NCI-H82 treated with DMSO at 0.1 percent for 48 hours (cell line): ENCODE measurements at regions not wholly inside any gene's neighbourhood (a gene's known extent, or its start where the extent isn't known, plus 50 kb on each side); places are given as distances from the start of the nearest gene placed in this dataset.
"Not testable (repeated sequence)": the region's sequence is repeated elsewhere in the genome, so short reads cannot be mapped to it uniquely, and the experiment has no call there.

ENCODE experiments used
- DNase-seq: peaks from one replicate; lab custom pipeline; 2025; ENCODE audit not compliant: unreplicated experiment; lab: John Stamatoyannopoulos, UW

DNA sequence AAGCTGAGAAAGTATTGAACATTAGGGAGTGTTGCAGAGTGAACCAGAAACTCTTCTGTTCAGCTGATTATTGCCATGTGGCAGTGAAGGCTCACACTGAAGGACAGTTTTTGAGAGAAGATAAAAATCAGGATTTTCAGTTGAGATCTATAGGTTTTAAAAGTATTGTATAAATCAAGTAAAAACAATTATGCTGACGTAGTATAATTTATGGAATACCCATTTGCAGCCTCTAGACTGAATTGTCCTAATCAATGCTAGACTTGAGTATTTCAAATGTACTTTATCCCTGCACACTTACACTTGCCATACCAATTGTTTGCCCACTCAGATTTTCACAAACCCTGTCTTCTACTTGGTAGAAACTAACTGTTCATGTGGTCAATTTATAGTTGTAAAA, 245.8 kb downstream of the FRK start:
- no peak for DNase-seq

DNA sequence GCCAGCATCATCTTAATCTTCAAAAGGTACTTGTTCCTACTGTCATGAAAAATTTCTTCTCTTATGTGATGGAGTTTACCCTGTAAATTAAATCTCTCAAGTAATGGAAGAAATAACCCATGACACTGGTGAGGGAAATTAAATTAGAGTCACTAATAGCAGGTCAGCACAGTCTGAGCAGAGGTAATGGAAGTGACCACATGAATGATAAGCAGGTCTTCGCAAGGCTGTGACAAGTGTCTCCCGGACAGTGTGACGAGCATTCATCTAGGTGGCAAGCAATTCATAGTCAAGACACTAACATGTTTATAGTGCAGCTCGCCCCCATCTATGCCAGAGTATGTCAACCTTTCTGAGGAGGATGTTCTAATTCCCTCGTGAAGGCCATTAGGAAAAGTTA, 249.2 kb downstream of the FRK start:
- no peak for DNase-seq

DNA sequence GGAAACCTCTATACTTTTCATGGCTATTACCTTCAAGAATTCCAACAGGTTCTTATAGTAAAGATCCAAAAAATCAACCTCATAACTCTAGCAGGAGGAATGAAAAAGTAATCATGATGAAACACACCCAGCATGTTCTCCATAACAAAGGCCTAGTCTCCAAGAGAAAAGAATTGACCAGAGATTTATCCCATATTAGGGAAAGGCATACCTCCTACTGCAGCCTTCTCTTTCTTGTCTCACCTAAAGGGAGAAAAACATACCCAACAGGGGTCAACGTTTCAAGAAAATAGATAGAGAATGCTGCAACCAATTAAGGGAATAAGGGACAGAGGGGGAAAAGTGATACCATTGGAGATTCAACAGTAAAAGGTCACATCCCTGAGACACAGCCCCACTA, 262.5 kb downstream of the FRK start:
- no peak for DNase-seq

DNA sequence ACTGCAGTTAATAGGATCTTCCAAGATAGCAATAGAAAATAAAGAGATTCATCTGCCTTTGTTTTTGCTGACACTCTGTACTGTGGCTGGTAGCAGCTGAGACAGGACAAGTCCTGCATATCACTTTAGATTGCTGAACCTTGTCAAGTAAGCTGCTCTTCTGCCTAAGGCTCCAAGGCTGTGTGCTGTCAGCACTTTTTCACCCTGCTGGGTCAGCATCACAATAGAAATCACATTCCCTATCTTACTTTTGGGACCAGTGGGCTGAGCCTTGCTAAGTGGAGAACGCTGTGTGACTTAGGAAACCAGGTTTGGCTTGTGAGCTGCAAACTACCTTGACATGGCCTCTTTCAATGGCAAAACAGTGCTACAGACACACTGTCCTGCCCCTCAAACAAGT, 263.9 kb downstream of the FRK start:
- peak; percentile 30 for DNase-seq

DNA sequence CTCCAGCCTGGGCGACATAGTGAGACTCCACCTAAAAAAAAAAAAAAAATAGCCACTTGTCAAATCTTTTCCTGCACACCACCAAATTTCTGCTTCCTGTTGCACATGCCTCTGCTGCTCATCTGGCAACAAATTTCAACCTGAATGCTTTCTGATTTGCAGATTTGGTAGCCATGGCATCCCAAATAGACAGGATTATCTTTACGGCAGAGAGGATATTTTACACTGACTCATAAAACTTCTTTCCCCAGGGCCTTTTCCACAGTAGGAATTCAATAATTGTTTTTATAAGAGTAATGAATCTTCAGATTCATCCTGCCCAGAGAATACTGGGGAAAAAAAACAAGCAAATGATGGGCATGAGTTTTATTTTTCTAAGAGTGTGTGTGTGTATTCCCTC, 264.6 kb downstream of the FRK start:
- no peak for DNase-seq

DNA sequence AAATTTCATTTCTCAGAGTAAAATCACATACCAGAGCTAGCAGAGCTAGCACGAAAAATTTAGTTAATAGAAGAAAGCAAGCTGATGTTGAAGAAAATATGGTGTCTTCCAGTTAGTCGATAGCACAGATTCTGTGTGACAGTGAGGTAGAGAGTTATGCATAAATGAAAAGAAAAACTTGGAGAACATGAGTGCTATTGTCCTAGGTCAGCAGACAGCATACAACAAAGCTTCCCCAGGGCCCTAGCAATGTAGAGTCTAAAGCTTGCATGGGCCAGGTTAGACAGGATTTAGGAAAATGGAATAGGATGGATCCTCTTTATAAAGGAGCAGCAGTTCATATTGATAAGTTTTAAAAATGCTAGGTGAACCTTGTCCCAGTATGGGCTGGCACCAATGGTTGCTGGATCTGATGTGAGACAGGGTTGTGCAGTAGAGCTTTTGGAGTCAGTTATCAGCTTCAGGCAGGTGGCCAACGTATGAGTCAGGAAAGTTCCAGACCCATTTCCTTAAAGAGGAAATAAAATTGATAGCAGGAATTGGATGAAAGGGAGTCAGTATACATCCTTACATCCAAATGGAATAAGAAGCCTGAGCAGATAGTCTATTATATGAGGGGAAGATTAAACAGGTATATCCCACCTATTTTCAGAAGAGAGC, 277.2 kb downstream of the FRK start:
- no peak for DNase-seq

DNA sequence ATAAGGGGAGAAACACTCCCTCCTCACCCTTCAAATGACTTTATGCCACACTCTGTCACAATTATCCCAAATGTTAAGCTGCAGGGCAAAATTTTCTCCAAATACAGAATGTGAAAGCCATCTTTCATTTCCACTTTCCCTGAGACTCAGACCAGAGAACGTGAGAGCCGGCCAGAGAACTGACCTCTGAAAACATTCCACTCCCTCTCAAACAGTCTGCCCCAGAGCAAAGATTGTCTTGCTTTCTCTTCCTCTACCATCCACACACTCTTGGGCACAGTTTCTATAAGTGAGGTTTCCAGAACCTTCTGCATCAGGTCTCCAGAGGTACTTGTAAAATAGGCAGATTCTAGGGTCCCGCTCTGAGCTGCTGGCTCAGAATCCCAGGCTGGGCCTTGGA, 278.1 kb downstream of the FRK start:
- DNase-seq, result no peak

DNA sequence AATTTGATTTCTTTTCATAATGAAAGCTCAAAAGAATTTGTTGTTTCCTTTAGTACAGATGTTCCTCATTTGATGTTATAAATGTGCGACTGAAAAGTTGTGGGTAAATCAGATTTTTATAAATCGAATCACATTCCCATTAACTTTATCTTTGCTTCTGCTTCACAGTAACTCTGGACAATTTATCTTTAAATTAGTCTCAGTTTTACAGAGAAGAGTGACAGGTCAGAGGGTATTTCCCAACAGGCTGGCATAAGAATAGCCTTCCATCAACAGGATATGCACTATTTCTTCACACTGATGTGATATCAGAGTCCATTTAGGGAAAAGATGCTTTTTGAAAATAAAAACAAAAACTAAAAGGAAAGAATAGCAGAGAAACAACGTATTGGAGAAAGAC, 286.9 kb downstream of the FRK start:
- DNase-seq, result no peak

DNA sequence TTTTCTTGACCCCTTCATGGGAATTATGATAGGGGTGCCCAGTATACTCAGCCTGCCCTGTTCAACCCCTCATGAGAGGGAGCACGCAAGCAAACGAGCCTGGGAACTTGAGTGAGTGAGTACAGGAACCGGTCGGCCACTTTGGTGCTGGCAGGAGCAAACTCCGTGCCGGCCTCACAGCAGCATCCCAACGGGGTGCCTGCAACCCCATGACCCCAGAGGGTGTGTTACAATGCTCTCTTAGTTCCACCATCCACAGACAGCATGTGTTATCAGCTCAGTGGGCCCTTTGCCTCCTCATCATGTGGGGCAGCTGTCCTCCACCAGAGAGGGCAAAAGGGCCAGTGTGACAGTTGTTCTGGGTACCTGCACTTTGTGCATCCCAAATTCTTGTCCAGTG, 289.8 kb downstream of the FRK start:
- no peak for DNase-seq

DNA sequence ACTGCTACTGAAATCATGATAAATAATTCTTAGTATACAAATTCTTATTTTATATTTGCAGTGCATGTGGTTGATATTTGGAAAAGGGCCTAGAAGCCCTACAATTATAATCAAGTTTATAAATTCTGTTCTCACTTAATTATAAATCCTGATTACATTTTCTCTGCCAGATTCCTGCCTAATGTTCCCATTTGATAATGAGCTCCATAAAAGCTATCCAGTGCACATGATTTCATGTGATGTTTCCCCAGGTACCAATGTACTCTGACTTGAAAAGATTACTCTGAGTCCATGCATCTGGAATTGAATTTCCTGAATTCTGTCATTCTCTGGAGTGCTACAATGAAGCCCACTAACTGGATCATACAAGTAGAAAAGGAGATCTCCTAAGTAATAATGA, 292.2 kb downstream of the FRK start:
- no peak for DNase-seq

DNA sequence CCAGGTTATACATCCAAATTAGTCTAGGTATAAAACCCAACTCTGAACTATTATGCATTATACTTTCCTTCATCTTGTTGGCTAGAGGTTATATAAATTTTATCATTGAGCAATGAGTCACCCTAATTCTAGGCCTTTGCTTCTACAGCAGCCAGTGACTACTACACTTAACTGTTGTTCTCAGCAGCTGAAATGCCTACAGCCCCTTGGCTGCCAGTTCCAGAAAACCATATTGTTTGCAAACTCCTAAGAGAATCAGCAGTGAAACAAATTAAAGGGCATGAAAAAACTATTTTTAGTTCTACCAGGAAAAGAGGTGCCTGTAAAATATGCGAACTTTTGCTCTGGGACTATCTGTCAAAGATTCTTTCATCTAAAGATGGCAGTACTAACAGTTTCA, 292.8 kb downstream of the FRK start:
- no peak for DNase-seq

DNA sequence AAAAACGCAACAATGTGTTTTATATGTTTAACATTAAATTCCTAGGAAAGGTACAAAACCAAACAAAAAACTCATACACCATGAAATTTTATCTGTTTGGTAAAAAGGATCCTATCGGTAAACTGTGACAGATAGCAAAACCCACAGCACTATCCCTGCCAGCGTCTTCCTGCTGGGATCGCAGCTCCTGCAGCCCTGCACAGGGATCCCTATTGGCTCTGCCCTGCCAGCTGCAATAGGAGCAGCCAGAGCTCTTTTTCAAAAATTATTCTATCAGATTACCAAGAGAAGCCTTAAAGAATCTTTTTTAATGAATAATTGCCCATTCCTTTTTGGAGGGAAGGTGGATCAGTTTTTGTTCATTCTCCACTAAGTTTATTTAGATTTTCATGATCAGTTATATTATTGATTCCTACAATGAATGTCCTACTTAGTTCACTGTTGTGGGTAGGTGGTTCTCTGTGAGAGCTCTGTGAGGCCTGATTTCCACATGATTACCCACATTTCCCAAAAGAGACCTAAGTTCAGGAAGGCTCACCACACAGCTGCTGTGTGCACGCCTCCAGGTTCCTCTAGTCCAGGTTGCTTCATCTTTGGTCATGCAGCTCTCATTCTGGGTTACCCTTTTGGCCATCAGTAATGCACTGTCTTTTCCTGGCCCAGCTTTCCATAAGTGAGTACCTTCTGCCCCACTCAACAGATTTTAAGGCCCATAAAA, 293.8 kb downstream of the FRK start:
- no peak for DNase-seq

DNA sequence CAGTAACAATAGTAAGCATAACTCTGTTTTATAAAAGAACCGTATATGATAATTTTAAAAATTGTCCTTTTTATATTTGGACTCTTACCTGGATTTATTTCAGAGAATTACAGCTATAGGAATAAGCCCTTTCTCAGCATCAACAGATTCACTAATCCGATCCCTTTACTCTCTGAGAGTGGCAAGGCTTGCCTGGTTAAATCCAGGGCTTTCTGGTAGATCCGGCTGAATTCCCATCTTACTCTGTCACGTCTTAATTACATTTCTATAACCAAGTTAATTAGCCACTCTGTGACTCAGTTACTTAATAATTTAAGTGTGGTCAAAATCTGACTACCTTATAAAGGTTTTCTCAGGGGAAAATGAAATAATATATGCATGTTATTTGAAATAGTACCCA, 294.7 kb downstream of the FRK start:
- peak; percentile 83 for DNase-seq

DNA sequence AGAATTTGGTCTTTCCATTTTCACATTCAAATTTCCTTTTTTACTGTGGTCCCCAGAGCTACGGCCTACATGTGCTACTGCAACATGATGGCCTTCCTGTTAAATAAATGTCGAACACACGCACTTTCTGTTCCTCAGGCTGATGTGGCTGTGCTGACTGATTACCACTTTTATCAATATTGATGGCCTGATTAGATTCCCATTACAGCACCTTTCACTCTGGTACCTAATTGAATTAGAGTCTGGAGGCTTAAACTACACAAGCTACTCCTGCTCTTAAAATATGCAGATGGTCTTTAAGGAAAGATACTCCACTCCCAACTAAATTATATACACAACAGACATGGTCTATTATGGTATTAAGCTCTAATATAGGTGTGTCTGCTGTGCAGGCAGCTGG, 301.6 kb downstream of the FRK start:
- peak; percentile 51 for DNase-seq

DNA sequence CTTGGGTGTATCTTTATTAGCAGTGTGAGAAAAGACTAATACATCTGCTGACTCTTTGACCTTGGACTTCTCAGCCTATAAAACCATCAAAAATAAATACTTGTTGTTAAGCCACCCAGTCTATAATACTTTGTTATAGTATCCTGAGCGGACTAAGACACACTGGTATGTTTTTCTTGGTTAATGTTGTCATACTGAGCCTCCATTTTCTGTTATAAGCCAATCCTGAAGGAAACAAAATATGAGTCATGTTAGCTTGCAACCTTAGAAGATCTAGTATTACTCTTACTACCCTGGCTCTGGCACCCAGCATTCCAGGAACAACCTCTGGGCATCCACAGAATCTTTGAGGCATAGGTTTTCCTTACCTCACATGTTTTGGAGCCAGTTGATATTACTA, 307.2 kb downstream of the FRK start:
- DNase-seq, result no peak

DNA sequence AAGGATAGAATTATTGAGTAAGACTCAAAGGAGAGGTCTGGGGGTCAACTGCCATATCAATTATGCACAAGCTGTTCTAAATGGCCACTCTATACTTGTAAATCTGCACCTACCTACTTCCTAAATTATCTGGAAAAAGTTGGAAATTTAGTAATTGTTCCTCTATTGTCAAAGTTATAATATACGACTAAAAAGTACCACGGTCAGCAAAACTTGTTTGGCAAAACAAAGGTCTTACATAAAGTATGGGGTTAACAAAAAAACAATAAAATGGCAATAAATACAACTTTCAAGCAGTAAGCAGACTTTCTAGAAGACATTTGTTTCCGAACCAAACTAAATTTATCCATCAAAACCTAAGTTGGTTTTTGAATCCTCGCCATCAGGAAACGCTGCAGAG, 309.7 kb downstream of the FRK start:
- no peak for DNase-seq

DNA sequence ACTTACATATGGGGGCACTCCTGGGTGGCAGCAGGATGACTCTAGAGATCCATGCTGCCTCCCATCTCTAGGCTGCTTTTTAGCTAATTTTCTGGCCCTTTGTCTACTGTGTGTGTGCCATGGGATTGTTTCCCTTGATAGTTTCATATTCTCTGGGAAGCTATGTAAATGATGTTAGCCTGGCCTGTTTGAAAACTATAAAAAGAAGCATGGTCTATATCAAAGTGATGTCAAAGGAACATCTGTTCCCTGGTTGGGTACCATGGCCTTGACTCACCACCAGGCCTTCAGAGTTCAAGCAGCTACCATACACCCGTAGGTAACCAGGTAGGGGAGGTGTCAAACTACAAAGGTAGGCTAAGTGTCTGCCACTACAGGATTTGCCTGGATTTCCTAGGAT, 310.4 kb downstream of the FRK start:
- DNase-seq, result no peak

DNA sequence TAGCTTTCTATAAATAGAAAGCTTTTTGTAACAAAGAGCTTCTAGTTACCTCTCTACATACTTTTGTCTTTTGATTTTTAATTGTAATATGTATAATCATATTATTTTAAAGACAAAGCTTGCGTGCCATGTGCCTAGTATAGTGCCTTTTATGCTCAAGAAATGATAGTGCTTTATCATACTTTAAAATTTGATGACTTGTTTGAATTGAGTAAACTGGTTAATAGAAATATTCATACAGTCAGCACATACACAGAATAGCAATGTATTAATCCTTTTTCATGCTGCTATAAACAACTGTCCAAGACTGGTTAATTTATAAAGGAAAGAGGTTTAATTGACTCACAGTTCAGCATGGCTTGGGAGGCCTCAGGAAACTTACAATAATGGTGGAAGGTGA, 313.0 kb downstream of the FRK start:
- no peak for DNase-seq

DNA sequence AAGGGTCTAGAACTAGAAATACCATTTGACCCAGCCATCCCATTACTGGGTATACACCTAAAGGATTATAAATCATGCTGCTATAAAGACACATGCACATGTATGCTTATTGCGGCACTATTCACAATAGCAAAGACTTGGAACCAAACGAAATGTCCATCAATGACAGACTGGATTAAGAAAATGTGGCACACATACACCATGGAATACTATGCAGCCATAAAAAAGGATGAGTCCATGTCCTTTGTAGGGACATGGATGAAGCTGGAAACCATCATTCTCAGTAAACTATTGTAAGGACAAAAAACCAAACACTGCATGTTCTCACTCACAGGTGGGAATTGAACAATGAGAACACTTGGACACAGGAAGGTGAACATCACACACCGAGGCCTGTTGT, 314.1 kb downstream of the FRK start:
- DNase-seq, result not testable (repeated sequence)

DNA sequence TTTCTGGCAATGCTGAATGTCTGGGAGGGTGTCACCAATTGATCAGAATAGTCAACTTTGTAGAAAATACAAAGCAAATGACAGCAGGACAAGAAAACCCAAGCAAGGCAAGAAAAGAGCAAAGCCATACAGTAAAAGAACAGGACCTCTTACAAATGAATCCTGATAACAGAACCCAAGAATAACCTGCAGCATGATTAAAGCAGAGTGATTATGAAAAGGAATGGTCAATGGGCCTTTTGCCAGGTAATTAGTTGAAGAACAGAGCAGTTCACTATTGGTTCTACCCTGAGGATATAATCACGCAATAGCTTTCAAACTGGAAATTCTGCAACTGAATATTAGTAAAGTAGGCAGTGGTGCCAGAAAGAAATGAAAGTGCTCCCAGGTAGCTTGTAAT, 319.8 kb downstream of the FRK start:
- no peak for DNase-seq

DNA sequence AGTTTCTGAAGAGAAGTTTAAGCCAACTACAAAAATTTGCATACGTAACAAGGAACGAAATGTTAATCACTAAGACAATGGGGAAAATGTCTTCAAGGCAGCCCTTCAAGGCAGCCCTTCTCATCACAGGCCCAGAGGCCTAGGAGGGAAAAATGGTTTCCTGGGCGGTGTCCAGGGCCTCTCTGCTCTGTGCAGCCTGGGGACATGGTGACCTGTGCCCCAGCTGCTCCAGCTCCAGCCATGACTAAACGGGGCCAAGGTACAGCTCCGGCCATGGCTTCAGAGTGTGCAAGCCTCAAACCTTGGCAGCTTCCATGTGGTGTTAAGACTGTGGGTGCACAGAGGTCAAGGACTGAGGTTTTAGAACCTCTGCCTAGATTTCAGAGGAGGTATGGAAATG, 325.1 kb downstream of the FRK start:
- DNase-seq, result no peak

DNA sequence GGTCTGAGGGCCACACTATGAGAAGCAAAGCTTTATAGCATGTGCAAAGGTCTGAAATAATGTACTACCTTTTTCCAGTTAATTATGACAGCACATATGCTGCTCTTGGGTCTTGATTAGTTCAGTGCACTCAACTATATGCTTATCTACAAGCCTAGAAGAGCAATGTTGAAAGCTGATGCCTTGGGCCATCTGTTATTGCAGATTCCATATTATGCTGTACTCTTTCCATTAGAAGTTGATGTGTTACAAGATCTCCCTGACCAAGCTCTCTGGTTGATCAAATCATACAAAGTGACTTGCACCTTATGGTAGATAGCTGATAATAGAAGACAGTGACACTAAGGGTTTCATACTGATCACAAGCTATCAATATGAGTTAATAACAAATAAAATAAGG, 327.3 kb downstream of the FRK start:
- peak; percentile 80 for DNase-seq

DNA sequence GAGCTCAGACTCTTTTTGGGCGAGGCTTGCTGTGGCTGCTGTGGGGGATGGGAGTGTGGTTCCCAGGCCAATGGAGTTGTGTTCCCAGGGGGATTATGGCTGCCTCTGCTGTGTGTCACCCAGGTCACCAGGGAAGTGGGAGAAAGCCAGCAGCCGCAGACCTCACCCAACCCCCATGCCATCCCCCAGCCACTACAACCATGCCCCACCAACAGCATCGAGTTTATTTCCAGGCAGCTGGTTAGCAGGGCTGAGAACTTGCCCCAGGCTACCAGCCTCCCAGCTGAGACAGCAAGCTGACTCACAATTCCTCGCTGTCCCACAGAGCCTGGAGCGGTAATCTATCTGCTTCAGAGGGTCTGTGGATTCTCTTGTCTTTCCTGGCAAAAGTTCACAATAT, 331.7 kb downstream of the FRK start:
- no peak for DNase-seq
